ENCODE measurements at regions not wholly inside any gene's neighbourhood (a gene's known extent, or its start where the extent isn't known, plus 50 kb on each side); places are given as distances from the start of the nearest gene placed in this dataset.

GRCh38 chr1:58109646-58110200 lies 436.8 kb downstream of the OMA1 start:
- H3K27me3 ChIP-seq (ENCODE audit: insufficient read depth) = no peaks in the 10 kb centered on the region
- H3K79me2 ChIP-seq (ENCODE audit: insufficient read depth) = no peaks in the 10 kb centered on the region
- H2AFZ ChIP-seq (ENCODE audit: low read depth) = no peak overlapping the region
- no peaks in the 10 kb centered on the region for H3K36me3 ChIP-seq (replicated peaks in 1 of 2; ENCODE audit: control insufficient read depth in 1 of 2, insufficient read depth in 2 of 2, low read length in 1 of 2)
- no peaks in the 10 kb centered on the region for H4K20me1 ChIP-seq (ENCODE audit: insufficient read depth)
- ChIA-PET CTCF (interaction anchor here (2.3 kb wide), 1 partner anchor 18 kb away, joined by 6 read pairs; no protein-coding TSS in a partner anchor), POLR2A (no interaction called here)
- no peaks in the 10 kb centered on the region for H3K9me3 ChIP-seq
- no peaks in the 10 kb centered on the region for H3K4me1 ChIP-seq (ENCODE audit: control insufficient read depth in 1 of 2, insufficient read depth in 2 of 2, low read depth in 1 of 2, low read length in 1 of 2)
- 60% methylated on average over 2 of the region's 2 CpGs for WGBS (ENCODE audit: low lambda C conversion rate)
- H3K4me2 ChIP-seq = no peak overlapping the region
- no peaks in the 10 kb centered on the region for H3F3A ChIP-seq (replicated peaks; ENCODE audit: insufficient read depth)
- no peak overlapping the region for H3K9ac ChIP-seq
- DNase-seq = no peak
- H3K4me3 ChIP-seq (ENCODE audit: low read depth in 2 of 2, low read length in 1 of 2) = no peak overlapping the region
- H3K9me2 ChIP-seq = no peaks in the 10 kb centered on the region
- no peak for TF ChIP-seq NFIC (IDR thresholded peaks at IDR 0.05; ENCODE audit: borderline replicate concordance)
- no peak for TF ChIP-seq REST (IDR thresholded peaks at IDR 0.05; ENCODE audit: low read depth, low read length)
- TF ChIP-seq NRF1 (IDR thresholded peaks at IDR 0.05; ENCODE audit: low read depth, low read length) = no peak
- TF ChIP-seq EZH2phosphoT487 (IDR thresholded peaks at IDR 0.05; ENCODE audit: borderline replicate concordance, low read depth) = no peak
- TF ChIP-seq CTCF (IDR thresholded peaks at IDR 0.05) = no peak
- H3K27ac ChIP-seq (ENCODE audit: low read depth in 2 of 2, low read length in 1 of 2) = no peak overlapping the region

GRCh38 chr1:58108783-58109182 lies 437.7 kb downstream of the OMA1 start:
- Histone ChIP-seq H3K9ac (no peak overlapping the region), H3K9me2 (no peaks in the 10 kb centered on the region), H3K4me1 (ENCODE audit: control insufficient read depth in 1 of 2, insufficient read depth in 2 of 2, low read depth in 1 of 2, low read length in 1 of 2) (no peaks in the 10 kb centered on the region), H3K27ac (ENCODE audit: low read depth in 2 of 2, low read length in 1 of 2) (no peak overlapping the region), H3K9me3 (no peaks in the 10 kb centered on the region), H3K4me2 (no peak overlapping the region), H3F3A (replicated peaks; ENCODE audit: insufficient read depth) (no peaks in the 10 kb centered on the region), H4K20me1 (ENCODE audit: insufficient read depth) (no peaks in the 10 kb centered on the region), H3K4me3 (ENCODE audit: low read depth in 2 of 2, low read length in 1 of 2) (no peak overlapping the region), H3K79me2 (ENCODE audit: insufficient read depth) (no peaks in the 10 kb centered on the region), H3K27me3 (ENCODE audit: insufficient read depth) (no peaks in the 10 kb centered on the region), H2AFZ (ENCODE audit: low read depth) (no peak overlapping the region), H3K36me3 (replicated peaks in 1 of 2; ENCODE audit: control insufficient read depth in 1 of 2, insufficient read depth in 2 of 2, low read length in 1 of 2) (no peaks in the 10 kb centered on the region)
- WGBS (ENCODE audit: low lambda C conversion rate) = 20% methylated on average over 2 of the region's 2 CpGs
- ChIA-PET CTCF (interaction anchor here (0.7 kb wide), 1 partner anchor 1012 kb away, joined by 3 read pairs; no protein-coding TSS in a partner anchor), POLR2A (no interaction called here)
- DNase-seq = no peak
- TF ChIP-seq RCOR1 (IDR thresholded peaks at IDR 0.05; ENCODE audit: low read length) (no peak), USF1 (IDR thresholded peaks at IDR 0.05; ENCODE audit: borderline replicate concordance, low read depth) (no peak), GABPA (IDR thresholded peaks at IDR 0.05; ENCODE audit: low read depth) (no peak), JUND (IDR thresholded peaks at IDR 0.05) (no peak), EP300 (IDR thresholded peaks at IDR 0.05; ENCODE audit: borderline replicate concordance in 1 of 2, low read depth in 1 of 2, low read length in 1 of 2) (no peak), MXI1 (IDR thresholded peaks at IDR 0.05; ENCODE audit: low read depth, low read length) (no peak), TAF1 (IDR thresholded peaks at IDR 0.05; ENCODE audit: borderline replicate concordance, low read depth, low read length) (no peak), NFIC (IDR thresholded peaks at IDR 0.05; ENCODE audit: borderline replicate concordance) (no peak), PBX3 (IDR thresholded peaks at IDR 0.05) (no peak), EZH2phosphoT487 (IDR thresholded peaks at IDR 0.05; ENCODE audit: borderline replicate concordance, low read depth) (no peak), RAD21 (IDR thresholded peaks at IDR 0.05; ENCODE audit: low read length) (no peak), REST (IDR thresholded peaks at IDR 0.05; ENCODE audit: low read depth, low read length) (no peak), SIN3A (IDR thresholded peaks at IDR 0.05; ENCODE audit: borderline replicate concordance, low read depth, low read length) (no peak), ELF1 (IDR thresholded peaks at IDR 0.05) (no peak)

Data from SK-N-SH (cell line).